Hindlimb muscle (tissue), 1 donor: ENCODE measurements at regions not wholly inside any gene's neighbourhood (a gene's known extent, or its start where the extent isn't known, plus 50 kb on each side); places are given as distances from the start of the nearest gene placed in this dataset.
A peak's percentile ranks its signal among the peaks of the same experiment; 100 is the strongest.

ENCODE experiments used
- DNase-seq: peaks from one replicate; pipeline ENCODE4 v3.0.0-alpha.2; 2013

DNA sequence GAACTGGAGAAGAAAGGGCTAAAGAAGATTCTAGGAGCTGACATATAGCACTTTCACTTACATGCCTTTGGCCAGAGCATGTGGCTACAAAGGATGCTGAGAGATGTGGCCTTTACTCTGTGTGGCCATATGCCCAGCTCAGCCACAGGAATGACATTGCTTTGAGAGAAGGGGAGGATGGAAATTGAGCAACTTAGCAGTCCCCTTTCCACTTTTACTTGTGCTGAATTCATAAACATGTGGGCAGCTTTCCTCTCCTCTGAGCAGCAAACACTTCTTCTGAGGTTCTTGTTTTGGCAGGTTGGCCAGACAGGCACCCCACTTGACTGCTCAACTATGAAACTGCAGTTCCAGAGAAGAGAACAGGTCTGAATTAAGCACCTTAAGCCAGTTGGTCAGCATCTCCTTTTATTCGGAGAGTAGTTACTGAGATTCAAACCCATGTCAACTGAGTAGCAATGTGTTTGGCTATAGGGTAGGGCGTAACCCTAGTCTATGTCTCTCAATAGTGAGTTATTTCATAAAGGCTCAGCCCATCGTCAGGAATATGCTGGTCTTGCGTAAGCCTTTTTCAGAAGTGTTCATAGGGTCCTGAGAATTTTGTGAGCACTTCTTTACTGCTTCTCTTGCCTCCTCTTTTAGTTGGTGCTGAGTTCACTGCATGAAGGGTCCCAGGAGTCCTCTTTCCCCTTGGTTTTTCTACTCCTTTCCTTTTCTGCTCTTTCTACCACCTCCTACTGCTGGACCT is 134.5 kb downstream of the PALM2AKAP2 start:
- no peak for DNase-seq

DNA sequence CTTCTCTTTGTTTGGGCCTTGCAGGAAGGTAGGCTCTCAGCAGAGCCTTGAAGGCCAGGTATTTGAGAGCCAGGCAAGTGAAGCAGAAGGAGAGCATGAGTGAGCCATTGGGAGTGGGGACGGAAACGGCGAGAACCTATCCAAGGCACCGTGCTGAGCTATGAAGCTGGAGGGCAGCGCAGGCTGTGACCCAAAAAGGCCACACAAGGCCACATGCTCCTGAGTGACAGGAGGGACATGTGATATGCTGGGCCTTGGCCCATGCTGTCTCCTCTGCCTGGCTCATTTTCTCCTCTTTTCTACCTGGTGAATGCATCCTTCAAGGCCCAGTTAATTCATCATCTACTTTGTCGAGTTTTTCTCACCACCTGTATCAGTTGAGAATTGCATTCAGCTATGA is 136.3 kb downstream of the PALM2AKAP2 start:
- no peak for DNase-seq

DNA sequence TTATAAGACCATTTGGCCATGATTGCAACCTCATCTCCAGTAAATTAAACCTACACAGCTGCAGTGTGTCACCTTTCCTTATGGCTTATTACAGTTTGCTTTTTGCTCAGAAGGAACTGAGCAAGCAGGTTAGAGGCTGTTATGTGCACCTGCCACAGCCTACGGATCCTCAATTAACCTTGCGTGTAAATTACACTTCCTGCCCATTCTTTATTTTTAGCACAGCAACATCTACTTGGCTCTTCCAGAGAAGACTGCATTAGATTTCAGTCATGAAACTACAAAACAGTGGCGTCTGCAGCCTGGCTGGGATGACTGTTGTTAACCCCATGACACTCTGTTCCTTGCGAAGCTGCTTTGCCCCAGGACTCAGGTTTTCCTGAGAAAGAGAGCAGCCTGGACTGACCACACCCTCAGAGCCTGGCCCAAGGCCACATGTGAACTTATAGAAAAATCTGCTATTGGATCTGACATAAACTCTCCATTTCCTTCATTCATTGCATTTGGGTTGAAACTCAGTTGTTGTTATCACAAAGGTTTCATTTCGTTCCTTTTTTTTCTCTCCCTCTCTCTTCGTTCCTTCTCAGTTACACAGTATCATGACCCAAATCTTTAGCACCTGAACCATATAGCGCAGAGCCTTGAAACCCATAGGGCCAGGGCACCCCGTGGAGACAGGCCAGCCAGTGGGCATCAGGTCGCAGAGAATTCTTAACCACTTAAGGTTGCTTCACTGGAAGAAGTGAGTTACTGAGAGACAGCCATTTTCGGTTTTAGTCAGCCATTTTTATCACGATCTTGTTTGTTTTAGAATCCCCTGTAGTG is 138.6 kb downstream of the PALM2AKAP2 start:
- DNase-seq, result no peak

DNA sequence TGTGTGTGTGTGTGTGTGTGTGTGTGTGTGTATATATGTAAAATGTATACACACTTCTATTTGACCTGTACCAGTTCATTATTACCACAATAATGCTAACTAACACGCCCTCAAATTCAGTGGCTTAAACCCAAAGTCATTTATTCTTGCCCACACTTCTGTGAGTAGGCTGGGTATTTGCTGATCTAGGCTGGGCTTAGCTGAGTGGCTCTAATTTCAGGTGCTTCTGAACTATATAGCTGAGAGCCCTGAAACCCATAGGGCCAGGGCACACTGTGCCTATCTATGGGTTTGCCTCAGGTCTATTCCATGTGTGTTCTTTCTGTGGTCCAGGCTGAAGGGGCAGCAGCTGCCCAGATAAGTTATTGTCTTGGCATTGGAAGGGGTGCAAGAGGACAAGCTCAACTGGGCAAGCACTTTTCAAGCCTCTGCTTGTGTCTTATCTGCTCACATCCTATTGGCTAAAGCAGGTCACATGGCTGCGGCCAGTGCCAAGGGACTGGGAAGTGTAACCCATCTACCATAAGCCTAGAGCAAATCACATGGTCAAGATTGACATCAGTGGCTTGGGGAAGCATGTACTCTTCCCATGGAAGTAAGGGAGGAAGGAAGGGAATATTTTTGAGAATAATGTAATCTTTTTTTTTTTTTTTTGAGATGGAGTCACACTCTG is 139.9 kb downstream of the PALM2AKAP2 start:
- no peak for DNase-seq

DNA sequence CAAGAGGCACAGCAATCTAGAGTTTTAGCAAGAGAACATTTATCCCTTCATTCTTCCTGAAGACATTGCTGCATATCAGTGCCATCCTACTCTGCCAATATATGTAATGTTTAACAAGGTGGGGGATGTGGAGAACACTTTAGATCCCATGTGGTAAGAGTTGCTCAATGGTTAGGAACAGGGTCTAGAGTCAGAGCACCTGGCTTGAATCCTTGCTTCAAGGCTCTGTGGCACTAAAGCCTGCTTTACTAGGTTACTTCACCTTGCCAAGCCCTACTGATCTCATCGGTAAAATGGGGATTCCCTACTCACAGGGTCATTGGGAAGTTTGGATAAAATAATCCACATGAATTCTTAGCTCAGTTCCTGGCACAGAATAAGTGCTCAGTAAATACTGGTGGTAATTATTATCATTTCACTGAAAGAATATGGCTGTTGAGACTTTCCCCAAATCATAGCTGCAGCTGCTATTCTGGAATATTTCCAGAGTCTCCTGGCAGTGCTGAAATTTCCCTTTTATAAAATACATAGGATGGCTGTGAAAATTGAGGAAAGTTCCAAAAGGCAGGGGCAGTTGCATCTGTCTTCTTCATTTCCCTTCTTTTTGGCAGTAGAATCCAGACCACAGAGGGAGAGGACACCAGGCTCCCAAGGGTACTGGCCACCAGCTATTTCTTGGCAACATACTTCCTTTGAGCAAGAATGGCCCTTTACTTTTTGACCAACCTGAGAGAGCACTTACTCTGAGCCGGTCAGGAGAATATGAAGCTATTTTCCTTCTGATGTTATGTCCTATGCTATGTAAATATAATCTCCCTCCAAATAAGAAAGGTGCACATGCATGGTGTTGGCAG is 142.8 kb downstream of the PALM2AKAP2 start:
- peak; percentile 81 for DNase-seq

DNA sequence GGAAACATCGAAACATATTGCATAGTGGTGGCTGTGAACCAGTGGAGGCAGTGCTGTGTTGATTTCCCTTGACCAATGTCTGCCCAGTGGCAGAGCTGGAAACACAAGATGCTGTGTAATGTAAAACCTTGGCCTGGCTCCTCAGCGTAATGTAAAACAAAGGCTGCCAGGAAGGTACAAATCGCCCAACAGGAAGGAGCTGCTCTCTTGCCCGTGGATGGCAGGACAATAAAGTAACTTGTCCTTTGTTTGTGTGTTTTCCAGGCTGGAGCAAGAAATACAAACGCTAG is 143.4 kb downstream of the PALM2AKAP2 start:
- DNase-seq, result peak; percentile 69

DNA sequence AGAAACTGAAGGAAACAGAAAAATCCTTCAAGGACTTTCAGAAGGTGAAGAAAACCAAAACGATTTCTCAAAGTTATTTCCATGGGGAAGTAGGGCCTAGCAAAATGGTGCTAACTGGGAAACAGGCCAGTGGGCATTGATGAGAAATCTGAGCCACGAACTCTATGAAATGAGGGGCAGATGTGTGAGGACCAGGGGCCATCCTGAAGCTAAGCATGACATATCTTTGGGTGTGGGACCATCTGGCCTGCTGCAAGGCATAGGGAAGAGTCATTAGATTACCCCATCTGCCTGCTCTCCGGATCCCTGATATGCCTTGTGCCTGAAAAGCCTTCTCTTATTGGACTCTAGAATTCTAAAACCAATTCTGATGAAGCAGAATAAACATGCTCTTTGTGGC is 143.8 kb downstream of the PALM2AKAP2 start:
- no peak for DNase-seq

DNA sequence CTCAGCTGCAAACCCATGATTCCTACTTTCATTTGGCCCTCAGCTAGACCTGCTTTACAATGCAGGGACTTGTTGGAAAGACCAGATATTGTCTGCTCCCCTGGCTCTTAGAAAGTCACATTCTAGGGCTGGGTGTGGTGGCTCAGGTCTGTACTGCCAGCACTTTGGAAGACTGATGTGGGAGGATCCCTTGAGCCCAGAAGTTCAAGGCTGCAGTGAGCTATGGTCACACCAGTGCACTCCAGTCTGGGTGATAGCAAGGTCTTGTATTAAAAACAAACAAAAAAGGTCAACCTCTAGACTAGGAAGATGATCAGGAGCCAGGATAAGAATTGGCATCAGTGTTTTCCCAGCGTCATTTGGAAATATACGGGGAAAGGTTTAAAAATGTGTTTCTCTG is 145.8 kb downstream of the PALM2AKAP2 start:
- no peak for DNase-seq

DNA sequence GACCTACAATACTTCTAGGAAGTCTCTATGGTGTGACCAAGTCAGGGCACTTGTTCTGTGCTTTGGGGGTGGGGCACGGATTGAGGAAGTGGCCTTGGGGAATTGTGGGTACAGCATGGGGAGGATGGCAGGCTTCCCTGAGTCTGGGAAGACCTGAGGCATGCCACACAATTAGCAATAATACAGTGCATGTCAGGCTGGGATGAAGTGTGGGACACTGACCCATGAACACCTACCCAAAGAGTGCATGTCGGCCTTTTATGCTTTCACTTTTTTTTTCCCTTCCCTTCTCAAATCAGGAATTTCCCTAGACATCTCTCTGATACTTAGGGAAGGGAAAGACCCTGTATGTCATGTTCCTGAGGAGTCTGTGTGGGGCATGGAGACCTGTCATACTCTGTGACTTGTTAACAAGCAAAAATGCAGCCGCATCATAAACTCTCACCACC is 146.4 kb downstream of the PALM2AKAP2 start:
- DNase-seq, result no peak

DNA sequence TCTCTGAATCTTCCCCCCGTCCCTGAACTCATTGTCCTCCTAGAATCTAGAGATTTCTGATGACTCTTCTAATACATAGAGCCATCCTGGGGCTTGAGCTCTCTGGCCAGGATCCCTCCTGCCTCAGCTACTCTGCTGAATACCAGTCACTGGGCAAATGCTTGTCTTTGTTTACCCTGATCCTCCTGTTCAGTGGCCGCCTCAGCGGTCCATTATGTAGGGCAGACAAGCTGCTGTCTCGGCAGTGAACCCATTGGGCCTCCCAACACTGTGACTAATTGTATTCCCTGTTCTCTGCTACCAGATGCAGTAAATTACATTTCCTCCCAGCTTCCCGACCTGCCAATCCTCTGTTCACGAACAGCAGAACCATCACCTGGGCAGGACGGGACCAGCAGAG is 151.6 kb downstream of the PALM2AKAP2 start:
- no peak for DNase-seq

DNA sequence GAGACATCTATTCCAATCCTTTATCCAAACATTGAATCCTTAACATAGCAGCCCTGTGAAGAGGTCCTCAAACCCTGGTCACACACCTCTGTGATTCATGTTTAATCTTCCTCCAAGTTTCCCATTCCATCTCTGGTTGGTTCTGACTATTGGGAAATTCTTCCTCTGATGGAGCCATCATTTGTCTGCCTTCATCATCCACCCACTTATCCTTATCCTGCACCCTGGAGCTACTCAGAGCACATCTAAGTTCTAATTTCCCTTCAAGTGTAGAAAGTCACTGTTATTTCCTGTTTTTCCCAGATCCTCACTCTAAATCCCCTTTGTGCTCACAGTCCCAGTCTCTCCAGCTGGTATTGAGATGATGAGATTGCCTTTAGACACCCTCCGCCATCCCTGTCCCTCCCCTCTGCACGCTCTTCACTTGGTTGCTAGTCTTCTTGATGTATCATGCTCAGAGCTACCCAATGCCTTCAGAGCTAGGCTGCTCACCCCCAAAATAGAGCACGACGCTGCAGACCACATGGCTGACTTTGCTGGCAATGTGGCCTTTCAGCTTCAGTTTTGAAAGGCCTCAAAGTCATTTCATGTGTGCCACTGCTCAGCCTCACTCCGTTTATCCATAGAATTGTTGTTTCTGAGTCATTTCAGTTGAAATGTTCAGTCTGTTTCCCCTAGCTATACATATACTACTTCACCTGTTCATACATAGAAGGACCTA is 154.3 kb downstream of the PALM2AKAP2 start:
- DNase-seq, result no peak

DNA sequence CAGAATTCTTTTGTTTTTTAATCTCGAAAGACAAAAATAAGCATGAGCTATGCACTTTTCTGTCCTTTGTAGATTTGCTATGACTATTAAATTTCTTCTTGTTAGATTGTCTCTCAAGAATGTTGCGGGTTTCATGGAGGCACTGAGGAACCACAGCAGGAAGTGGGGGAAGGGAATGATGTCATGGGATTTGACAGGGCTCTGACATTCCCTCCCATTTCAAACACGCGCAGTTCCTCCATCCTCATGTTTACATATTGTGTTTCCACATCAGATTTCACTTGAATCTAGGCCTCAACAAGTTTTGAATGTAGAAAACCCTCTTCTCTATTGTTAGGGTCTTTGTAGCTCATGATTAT is 154.8 kb downstream of the PALM2AKAP2 start:
- no peak for DNase-seq

DNA sequence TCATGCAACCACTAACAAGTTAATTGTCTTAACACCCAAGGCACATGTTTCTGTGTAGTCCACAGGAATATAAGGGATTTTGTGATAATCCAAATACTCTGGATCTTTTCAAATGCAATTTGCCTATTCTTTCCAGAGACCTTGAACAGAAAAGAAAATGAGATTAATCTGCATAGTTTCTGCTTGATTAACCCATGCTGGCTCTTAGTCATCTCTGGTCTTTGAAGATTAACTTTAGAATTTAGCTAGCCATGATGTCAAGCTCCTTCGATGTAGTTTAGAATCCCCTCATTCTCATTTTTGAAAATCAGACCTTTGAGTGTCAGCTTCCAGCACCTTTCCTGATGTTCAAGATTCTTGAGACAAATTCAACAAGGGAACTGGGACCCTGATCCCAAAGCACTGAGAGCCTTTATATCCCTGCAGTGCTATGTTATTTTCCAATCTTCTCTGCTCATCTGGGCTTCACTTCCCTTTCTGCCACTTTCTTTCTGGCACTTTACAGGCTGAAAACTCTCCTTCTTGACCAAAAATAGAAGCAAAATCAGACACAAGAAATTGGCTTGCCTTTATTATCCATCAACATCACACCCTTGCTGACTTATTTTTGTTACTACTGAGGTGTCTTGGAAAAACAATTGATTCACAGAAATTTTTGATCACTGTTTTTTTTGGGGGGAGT is 155.5 kb downstream of the PALM2AKAP2 start:
- no peak for DNase-seq

DNA sequence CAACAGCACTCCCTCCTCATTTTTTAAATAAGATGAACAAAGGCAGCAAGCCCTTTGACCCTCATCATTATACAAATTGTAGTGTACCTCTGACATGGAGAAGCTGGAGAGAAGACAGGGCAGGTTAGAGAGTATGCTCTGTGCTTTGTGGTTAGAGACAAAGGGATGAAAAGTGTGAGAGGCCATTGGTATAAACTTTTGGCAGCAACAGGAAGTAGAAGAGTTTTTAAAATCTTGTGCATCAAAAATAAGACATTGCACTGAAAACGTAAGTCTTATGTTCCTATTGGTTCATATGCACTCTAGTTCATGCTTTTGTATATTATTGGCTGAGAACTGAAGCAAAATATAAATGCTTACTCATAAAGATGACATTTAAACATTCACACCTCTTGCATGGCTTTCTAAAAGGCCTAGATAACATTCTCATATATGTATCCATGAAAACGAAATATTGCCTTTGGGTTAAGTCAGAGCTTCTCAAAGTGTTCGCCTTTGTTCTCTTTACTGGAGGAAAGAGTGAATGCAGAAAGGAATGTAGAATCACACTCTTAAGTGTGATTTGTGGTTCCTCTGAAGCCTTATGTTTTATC is 158.0 kb downstream of the PALM2AKAP2 start:
- DNase-seq, result no peak

DNA sequence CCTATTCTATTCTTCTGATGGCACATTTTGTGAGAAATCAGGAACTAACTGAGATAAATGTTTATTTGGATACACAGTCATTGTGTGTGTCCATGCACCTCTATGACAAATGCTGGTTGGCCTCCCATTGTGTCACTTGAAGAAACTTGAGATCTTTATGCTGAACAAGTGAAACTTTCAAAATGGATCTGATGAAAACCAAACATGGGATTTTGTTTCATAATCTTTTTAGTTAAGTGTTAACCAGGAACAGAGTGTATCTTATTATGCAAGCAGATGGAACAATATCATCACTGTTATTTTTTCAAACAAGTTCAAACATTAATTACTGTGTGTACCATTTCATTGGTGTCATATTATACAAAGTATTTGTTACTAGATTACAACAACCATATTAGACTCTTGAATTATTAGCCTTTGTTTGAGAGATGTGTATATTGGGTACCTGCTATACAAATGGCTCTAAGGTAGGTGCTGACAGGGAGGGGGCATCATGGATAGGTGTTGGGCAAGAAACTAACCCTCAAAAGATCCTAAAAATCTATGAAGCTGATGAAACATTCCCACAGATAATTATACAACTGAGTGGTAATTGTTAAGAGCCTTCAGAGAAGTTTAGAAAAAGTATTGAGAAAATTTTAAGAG is 159.8 kb downstream of the PALM2AKAP2 start:
- no peak for DNase-seq

DNA sequence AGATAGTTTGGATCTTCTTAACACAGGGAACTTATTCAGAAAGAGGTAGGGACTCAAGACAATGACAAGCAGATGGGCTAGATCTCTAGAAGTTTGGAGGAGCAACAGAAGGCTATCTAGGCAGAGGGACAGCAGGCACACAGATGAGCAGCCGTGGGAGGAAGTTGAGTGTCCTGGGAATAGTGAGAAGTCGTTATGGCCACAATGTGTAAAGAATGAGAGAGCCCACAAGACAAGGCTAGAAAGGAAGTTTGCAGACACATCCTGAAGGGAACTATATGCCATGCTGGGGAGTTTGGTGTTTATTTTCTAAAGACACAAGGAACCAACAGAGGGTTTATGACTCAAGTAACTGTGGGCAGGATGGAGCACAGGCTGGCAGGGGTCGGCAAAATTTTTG is 160.6 kb downstream of the PALM2AKAP2 start:
- DNase-seq, result no peak

DNA sequence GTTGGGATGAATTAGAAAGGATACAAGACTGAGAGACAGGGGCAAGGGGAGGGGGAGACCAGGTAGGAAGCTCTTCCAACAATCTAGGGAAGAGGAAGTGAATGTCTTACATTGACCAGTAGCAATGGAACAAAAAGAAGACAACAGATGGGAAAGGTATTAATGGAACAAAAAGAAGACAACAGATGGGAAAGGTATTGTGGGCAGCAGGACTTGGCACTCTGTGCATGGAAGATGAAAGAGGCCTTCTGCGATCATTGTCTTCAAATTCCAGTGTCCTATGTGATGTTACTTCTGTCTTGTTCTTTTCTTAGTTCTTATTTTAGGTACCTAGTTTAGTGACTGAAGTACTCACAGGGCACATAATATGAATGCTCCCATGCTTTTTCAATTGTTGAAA is 161.8 kb downstream of the PALM2AKAP2 start:
- DNase-seq, result no peak

DNA sequence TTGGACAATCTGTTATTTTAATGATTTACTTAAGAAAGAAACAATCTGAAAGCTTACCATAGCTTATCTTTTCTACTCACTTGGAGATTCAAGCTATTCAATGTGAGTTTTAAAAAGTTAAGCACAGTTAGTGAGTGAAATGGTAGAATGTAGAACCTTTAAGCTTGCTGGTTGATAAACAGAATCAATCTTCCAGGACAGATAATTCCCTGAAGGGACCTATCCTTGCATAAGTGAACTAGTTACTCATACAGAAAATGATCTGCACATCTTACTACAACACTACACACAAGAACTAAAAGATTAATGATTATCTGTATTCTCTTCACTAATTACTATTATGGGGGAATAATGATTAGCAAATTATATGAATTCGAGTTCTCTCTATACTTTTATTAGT is 165.6 kb downstream of the PALM2AKAP2 start:
- no peak for DNase-seq

DNA sequence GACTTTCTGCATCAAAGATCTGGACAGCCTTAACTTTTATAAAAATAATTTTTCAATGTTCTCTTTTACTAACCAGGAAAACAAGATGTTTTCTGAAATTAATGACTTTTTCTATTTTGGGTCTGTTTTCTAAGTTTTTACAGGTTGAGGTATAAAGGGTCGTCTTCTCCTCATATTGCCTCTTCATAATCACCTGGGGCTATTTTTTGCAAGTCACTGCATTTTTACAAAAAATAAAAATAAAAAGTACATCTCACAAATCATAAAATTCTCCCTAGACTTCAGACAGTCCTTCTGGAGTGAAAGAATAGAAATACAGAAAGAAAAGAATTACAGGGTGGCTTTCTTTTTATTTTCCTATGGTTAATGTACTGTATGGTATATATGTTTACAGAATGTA is 168.5 kb downstream of the PALM2AKAP2 start:
- DNase-seq, result no peak

DNA sequence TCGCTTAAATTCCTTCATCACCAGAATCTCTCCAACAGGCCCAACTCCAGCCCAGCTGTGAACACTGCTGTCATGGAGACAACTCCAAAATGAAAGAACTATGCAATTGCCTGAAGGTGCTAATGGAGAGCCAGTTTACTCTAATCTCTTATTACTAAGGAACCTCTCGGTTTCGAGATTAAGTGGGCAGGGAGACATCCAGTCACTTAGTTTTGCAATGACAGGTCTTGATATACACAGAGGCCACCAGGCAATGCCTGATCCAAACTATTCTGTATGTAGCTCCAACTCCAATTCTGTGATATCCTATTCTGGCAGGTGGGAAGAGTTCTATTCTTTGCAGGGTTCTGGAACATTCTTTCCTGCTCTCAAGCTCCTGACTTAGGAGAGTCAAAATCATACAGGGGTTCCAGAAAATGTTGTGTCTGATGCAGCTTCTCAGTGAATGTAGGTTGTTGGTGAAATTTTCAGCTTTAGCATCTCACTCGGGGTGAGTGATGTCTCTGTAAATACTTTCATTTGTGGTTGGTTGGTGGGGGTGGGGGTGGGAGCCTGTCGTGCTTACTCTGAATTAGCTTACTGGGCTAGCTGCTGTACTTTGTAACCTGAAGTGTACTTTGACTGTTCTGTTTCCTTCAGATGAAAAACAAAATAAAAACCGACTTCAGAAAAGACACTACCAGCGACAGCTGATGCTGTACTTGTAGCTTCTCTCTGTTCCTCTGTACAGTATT is 170.9 kb downstream of the PALM2AKAP2 start:
- DNase-seq, result no peak
